WTC11 (cell line): ENCODE measurements at regions not wholly inside any gene's neighbourhood (a gene's known extent, or its start where the extent isn't known, plus 50 kb on each side); places are given as distances from the start of the nearest gene placed in this dataset.

Experiments
- ATAC-seq: fragments of 200-7000 bp; cut with Tn5 transposase; 2 replicates; pipeline ENCODE4 v1.10.0; 2021; ENCODE audit warnings: mild to moderate bottlenecking, moderate library complexity
- CTCF ChIA-PET: fragments of 300-600 bp; sonication (Branson Sonifier 250); formaldehyde crosslinking; loops from one replicate; lab custom pipeline; 2021; ENCODE audit warnings: antibody characterized with exemption; lab: Charles Lee
- POLR2A ChIA-PET: fragments of 350-600 bp; sonication (Branson Sonifier 250); formaldehyde crosslinking; loops from one replicate; lab custom pipeline; 2021; ENCODE audit warnings: antibody characterized with exemption; lab: Charles Lee
- DNase-seq: peaks from one replicate; pipeline ENCODE4 v3.0.0; 2021; ENCODE audit warnings: low spot score
- H3K27ac Mint-ChIP-seq: 2 replicates; pipeline ENCODE4 v1.8.0; 2021; ENCODE audit warnings: mixed read lengths
- H3K27me3 Mint-ChIP-seq: 2 replicates; pipeline ENCODE4 v1.8.0; 2021; ENCODE audit warnings: low read depth, mild to moderate bottlenecking, moderate library complexity, mixed read lengths
- H3K36me3 Mint-ChIP-seq: 2 replicates; pipeline ENCODE4 v1.8.0; 2021; ENCODE audit warnings: mixed read lengths
- H3K4me1 Mint-ChIP-seq: 2 replicates; pipeline ENCODE4 v1.8.0; 2022; ENCODE audit warnings: mixed read lengths
- H3K4me3 Mint-ChIP-seq: 2 replicates; pipeline ENCODE4 v1.8.0; 2021; ENCODE audit warnings: mild to moderate bottlenecking, moderate library complexity, mixed read lengths
- H3K9me3 Mint-ChIP-seq: 2 replicates; pipeline ENCODE4 v1.8.0; 2021; ENCODE audit warnings: mixed read lengths
- CBFB ChIP-seq: sonication (generic); formaldehyde crosslinking; IDR thresholded peaks from 2 replicates; pipeline ENCODE4 v1.8.1; 2022; ENCODE audit warnings: mild to moderate bottlenecking, low read depth, missing genetic modification reagents
- CREM ChIP-seq: sonication (generic); formaldehyde crosslinking; IDR thresholded peaks from 2 replicates; pipeline ENCODE4 v1.8.1; 2022; ENCODE audit warnings: mild to moderate bottlenecking, missing genetic modification reagents, moderate library complexity
- IRF2 ChIP-seq: sonication (generic); formaldehyde crosslinking; IDR thresholded peaks from 2 replicates; pipeline ENCODE4 v1.8.0; 2022; ENCODE audit warnings: low read depth, missing genetic modification reagents, borderline replicate concordance
- JAZF1 ChIP-seq: fragments of 250-450 bp; sonication (Bioruptor Pico); IDR thresholded peaks from 2 replicates; pipeline ENCODE4 v1.9.0; 2021; ENCODE audit warnings: moderate library complexity, mild to moderate bottlenecking, inconsistent platforms
- MXD4 ChIP-seq: fragments of 250-450 bp; sonication (Bioruptor Pico); IDR thresholded peaks from 2 replicates; pipeline ENCODE4 v1.8.0; 2021; ENCODE audit warnings: mild to moderate bottlenecking, moderate library complexity, borderline replicate concordance
- NFATC4 ChIP-seq: fragments of 250-450 bp; sonication (Bioruptor Pico); IDR thresholded peaks from 2 replicates; pipeline ENCODE4 v1.9.0; 2021; ENCODE audit warnings: mild to moderate bottlenecking
- NFE2L1 ChIP-seq: sonication (generic); formaldehyde crosslinking; IDR thresholded peaks from 2 replicates; pipeline ENCODE4 v1.8.1; 2023; ENCODE audit warnings: missing genetic modification reagents
- NFYB ChIP-seq: sonication (generic); formaldehyde crosslinking; conservative IDR thresholded peaks from 2 replicates; pipeline ENCODE4 v1.8.0; 2022; ENCODE audit warnings: low read depth, missing genetic modification reagents
- RELA ChIP-seq: sonication (generic); formaldehyde crosslinking; IDR thresholded peaks from 2 replicates; pipeline ENCODE4 v1.8.1; 2022; ENCODE audit warnings: missing genetic modification reagents, mild to moderate bottlenecking, borderline replicate concordance
- RORB ChIP-seq: fragments of 250-450 bp; sonication (Bioruptor Pico); IDR thresholded peaks from 2 replicates; pipeline ENCODE4 v1.9.0; 2021; ENCODE audit warnings: mild to moderate bottlenecking
- SMAD4 ChIP-seq: sonication (generic); formaldehyde crosslinking; IDR thresholded peaks from 2 replicates; pipeline ENCODE4 v1.8.0; 2022; ENCODE audit warnings: mild to moderate bottlenecking, missing genetic modification reagents
- TEAD1 ChIP-seq: sonication (generic); formaldehyde crosslinking; IDR thresholded peaks from 2 replicates; pipeline ENCODE4 v1.8.0; 2022; ENCODE audit warnings: mild to moderate bottlenecking, missing genetic modification reagents
- ZNF138 ChIP-seq: sonication (generic); formaldehyde crosslinking; conservative IDR thresholded peaks from 2 replicates; pipeline ENCODE4 v1.8.1; 2022; ENCODE audit warnings: mild to moderate bottlenecking, moderate library complexity, missing genetic modification reagents
- ZNF317 ChIP-seq: sonication (generic); formaldehyde crosslinking; IDR thresholded peaks from 2 replicates; pipeline ENCODE4 v1.8.1; 2023; ENCODE audit warnings: low read depth, mild to moderate bottlenecking, moderate library complexity, missing genetic modification reagents, borderline replicate concordance
- ZNF423 ChIP-seq: fragments of 250-450 bp; sonication (Bioruptor Pico); IDR thresholded peaks from 2 replicates; pipeline ENCODE4 v2.1.2; 2022; ENCODE audit warnings: mild to moderate bottlenecking, moderate library complexity
- ZSCAN18 ChIP-seq: fragments of 250-450 bp; sonication (Bioruptor Pico); IDR thresholded peaks from 2 replicates; pipeline ENCODE4 v2.1.2; 2022; ENCODE audit warnings: mild to moderate bottlenecking, moderate library complexity
- TF ChIP-seq, protein P1 (sequence below): sonication (generic); formaldehyde crosslinking; IDR thresholded peaks from 2 replicates; pipeline ENCODE4 v1.8.0; 2022; ENCODE audit warnings: missing genetic modification reagents
- TF ChIP-seq, protein P2 (sequence below): sonication (generic); formaldehyde crosslinking; IDR thresholded peaks from 2 replicates; pipeline ENCODE4 v1.8.0; 2022; ENCODE audit warnings: mild to moderate bottlenecking, missing genetic modification reagents
- TF ChIP-seq, protein P3 (sequence below): fragments of 250-450 bp; sonication (Bioruptor Pico); IDR thresholded peaks from 2 replicates; pipeline ENCODE4 v1.9.0; 2021; ENCODE audit warnings: moderate library complexity, mild to moderate bottlenecking, inconsistent platforms, borderline replicate concordance
- TF ChIP-seq, protein P4 (sequence below): sonication (generic); formaldehyde crosslinking; IDR thresholded peaks from 2 replicates; pipeline ENCODE4 v1.8.0; 2023; ENCODE audit warnings: missing genetic modification reagents, mild to moderate bottlenecking, borderline replicate concordance

- TF ChIP-seq, protein P1, sequence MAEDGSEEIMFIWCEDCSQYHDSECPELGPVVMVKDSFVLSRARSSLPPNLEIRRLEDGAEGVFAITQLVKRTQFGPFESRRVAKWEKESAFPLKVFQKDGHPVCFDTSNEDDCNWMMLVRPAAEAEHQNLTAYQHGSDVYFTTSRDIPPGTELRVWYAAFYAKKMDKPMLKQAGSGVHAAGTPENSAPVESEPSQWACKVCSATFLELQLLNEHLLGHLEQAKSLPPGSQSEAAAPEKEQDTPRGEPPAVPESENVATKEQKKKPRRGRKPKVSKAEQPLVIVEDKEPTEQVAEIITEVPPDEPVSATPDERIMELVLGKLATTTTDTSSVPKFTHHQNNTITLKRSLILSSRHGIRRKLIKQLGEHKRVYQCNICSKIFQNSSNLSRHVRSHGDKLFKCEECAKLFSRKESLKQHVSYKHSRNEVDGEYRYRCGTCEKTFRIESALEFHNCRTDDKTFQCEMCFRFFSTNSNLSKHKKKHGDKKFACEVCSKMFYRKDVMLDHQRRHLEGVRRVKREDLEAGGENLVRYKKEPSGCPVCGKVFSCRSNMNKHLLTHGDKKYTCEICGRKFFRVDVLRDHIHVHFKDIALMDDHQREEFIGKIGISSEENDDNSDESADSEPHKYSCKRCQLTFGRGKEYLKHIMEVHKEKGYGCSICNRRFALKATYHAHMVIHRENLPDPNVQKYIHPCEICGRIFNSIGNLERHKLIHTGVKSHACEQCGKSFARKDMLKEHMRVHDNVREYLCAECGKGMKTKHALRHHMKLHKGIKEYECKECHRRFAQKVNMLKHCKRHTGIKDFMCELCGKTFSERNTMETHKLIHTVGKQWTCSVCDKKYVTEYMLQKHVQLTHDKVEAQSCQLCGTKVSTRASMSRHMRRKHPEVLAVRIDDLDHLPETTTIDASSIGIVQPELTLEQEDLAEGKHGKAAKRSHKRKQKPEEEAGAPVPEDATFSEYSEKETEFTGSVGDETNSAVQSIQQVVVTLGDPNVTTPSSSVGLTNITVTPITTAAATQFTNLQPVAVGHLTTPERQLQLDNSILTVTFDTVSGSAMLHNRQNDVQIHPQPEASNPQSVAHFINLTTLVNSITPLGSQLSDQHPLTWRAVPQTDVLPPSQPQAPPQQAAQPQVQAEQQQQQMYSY (CRISPR knock-in tag) = no peak
- TF ChIP-seq JAZF1 (CRISPR knock-in tag) (no peak), IRF2 (CRISPR knock-in tag) (no peak), TEAD1 (CRISPR knock-in tag) (no peak), ZNF423 (CRISPR knock-in tag) (no peak)
- TF ChIP-seq, protein P2, sequence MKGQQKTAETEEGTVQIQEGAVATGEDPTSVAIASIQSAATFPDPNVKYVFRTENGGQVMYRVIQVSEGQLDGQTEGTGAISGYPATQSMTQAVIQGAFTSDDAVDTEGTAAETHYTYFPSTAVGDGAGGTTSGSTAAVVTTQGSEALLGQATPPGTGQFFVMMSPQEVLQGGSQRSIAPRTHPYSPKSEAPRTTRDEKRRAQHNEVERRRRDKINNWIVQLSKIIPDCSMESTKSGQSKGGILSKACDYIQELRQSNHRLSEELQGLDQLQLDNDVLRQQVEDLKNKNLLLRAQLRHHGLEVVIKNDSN (CRISPR knock-in tag) = no peak
- TF ChIP-seq, protein P3, sequence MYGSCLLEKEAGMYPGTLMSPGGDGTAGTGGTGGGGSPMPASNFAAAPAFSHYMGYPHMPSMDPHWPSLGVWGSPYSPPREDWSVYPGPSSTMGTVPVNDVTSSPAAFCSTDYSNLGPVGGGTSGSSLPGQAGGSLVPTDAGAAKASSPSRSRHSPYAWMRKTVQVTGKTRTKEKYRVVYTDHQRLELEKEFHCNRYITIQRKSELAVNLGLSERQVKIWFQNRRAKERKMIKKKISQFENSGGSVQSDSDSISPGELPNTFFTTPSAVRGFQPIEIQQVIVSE = no peak
Measured at GRCh38 chr21:18819507-18819906, 415.9 kb upstream of the TMPRSS15 start (continued).

GRCh38 chr21:18826562-18826961, 423.0 kb upstream of the TMPRSS15 start:
- ATAC-seq = no peak
- ChIA-PET POLR2A (no interaction called here), CTCF (no interaction called here)

DNA sequence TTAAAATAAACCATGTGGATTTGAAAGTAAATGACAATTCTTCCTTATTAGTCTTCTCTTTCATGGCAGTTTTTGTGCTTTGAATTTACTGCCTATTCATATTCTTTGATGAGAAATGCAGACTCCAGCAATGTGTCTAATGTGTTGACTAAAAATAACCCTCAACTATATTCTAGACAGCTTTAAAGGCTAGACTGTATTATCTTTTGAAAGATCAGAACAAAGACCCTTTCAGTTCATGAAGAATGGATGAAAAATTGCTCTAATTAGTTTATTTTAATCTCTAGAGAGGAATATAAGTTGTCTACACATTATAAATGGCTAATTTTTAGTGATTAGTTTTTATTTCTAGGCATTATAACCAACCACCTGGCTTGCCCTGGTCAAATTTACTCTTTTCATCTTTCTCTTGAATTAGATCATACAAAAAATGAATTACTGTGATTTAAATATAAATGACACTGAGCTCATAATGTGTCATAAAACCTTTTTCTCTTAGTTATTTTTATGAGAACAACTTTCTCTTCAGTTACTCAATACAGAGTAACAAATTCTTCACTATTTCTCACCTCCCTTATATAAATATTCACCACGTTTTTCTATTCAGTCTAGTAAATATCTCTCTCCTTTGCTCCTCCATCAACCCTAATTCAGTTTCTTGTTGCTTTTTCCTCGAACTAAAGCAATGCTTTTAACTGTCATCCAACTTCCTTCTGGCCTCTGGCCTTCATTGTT, 428.5 kb upstream of the TMPRSS15 start:
- POLR2A ChIA-PET = no interaction called here
- Mint-ChIP-seq H3K27me3 (no peaks in the 10 kb centered on the region), H3K4me3 (no peak overlapping the region), H3K36me3 (no peaks in the 10 kb centered on the region), H3K27ac (no peak overlapping the region), H3K4me1 (peaks cover 7% of the 10 kb centered on the region), H3K9me3 (no peaks in the 10 kb centered on the region; the same call in 1 of the 2 replicates)
- DNase-seq = no peak
- CTCF ChIA-PET = no interaction called here
- no peak for ATAC-seq
- TF ChIP-seq MXD4 (CRISPR knock-in tag) (no peak), ZNF138 (CRISPR knock-in tag) (no peak), NFYB (no peak), NFATC4 (CRISPR knock-in tag) (no peak), SMAD4 (CRISPR knock-in tag) (no peak), CREM (CRISPR knock-in tag) (no peak), ZNF317 (CRISPR knock-in tag) (no peak), TEAD1 (CRISPR knock-in tag) (no peak), NFE2L1 (CRISPR knock-in tag) (no peak), RORB (CRISPR knock-in tag) (no peak), RELA (CRISPR knock-in tag) (no peak), ZNF423 (CRISPR knock-in tag) (no peak), CBFB (CRISPR knock-in tag) (no peak)
- TF ChIP-seq, protein P4, sequence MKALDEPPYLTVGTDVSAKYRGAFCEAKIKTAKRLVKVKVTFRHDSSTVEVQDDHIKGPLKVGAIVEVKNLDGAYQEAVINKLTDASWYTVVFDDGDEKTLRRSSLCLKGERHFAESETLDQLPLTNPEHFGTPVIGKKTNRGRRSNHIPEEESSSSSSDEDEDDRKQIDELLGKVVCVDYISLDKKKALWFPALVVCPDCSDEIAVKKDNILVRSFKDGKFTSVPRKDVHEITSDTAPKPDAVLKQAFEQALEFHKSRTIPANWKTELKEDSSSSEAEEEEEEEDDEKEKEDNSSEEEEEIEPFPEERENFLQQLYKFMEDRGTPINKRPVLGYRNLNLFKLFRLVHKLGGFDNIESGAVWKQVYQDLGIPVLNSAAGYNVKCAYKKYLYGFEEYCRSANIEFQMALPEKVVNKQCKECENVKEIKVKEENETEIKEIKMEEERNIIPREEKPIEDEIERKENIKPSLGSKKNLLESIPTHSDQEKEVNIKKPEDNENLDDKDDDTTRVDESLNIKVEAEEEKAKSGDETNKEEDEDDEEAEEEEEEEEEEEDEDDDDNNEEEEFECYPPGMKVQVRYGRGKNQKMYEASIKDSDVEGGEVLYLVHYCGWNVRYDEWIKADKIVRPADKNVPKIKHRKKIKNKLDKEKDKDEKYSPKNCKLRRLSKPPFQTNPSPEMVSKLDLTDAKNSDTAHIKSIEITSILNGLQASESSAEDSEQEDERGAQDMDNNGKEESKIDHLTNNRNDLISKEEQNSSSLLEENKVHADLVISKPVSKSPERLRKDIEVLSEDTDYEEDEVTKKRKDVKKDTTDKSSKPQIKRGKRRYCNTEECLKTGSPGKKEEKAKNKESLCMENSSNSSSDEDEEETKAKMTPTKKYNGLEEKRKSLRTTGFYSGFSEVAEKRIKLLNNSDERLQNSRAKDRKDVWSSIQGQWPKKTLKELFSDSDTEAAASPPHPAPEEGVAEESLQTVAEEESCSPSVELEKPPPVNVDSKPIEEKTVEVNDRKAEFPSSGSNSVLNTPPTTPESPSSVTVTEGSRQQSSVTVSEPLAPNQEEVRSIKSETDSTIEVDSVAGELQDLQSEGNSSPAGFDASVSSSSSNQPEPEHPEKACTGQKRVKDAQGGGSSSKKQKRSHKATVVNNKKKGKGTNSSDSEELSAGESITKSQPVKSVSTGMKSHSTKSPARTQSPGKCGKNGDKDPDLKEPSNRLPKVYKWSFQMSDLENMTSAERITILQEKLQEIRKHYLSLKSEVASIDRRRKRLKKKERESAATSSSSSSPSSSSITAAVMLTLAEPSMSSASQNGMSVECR (CRISPR knock-in tag) = no peak

More at GRCh38 chr21:18826562-18826961, 423.0 kb upstream of the TMPRSS15 start:
- peaks cover 9% of the 10 kb centered on the region for H3K9me3 Mint-ChIP-seq
- no peak overlapping the region for H3K4me3 Mint-ChIP-seq
- no peak for DNase-seq
- no peak overlapping the region for H3K27ac Mint-ChIP-seq
- no peaks in the 10 kb centered on the region for H3K27me3 Mint-ChIP-seq
- TF ChIP-seq CREM (CRISPR knock-in tag) (no peak), ZSCAN18 (CRISPR knock-in tag) (no peak)
- H3K36me3 Mint-ChIP-seq = peaks cover 7% of the 10 kb centered on the region
- H3K4me1 Mint-ChIP-seq = peaks cover 7% of the 10 kb centered on the region
